Left ventricle myocardium inferior (tissue), 1 donor: ENCODE measurements at regions not wholly inside any gene's neighbourhood (a gene's known extent, or its start where the extent isn't known, plus 50 kb on each side); places are given as distances from the start of the nearest gene placed in this dataset.

ENCODE experiments used
- DNase-seq: peaks from one replicate; pipeline ENCODE4 v3.0.0-alpha.2; 2020
- H3K27ac ChIP-seq: fragments of 200-600 bp; replicated peaks from 2 replicates; pipeline ENCODE4 v1.8.0; 2021
- H3K27me3 ChIP-seq: fragments of 200-600 bp; 2 replicates; pipeline ENCODE4 v1.8.0; 2021; ENCODE audit warnings: low read depth
- H3K36me3 ChIP-seq: fragments of 200-600 bp; 2 replicates; pipeline ENCODE4 v1.8.0; 2021
- H3K4me1 ChIP-seq: fragments of 200-600 bp; 2 replicates; pipeline ENCODE4 v1.8.0; 2021
- H3K4me3 ChIP-seq: fragments of 200-600 bp; 2 replicates; pipeline ENCODE4 v1.8.0; 2021; ENCODE audit warnings: mild to moderate bottlenecking, moderate library complexity
- H3K9me3 ChIP-seq: fragments of 200-600 bp; replicated peaks from 2 replicates; pipeline ENCODE4 v1.8.0; 2021
- CTCF ChIP-seq: fragments of 200-600 bp; IDR thresholded peaks from 2 replicates; pipeline ENCODE4 v1.8.0; 2021; ENCODE audit warnings: antibody characterized with exemption, mild to moderate bottlenecking, borderline replicate concordance
- intact Hi-C: fragments of 100-400 bp; cut with micrococcal nuclease; formaldehyde crosslinking; loops from one replicate; pipeline ENCODE4 v1.11.0; 2022
- donor health status: DM: no; HTN: yes; CAD: no; lungs with severe emphysema.

DNA sequence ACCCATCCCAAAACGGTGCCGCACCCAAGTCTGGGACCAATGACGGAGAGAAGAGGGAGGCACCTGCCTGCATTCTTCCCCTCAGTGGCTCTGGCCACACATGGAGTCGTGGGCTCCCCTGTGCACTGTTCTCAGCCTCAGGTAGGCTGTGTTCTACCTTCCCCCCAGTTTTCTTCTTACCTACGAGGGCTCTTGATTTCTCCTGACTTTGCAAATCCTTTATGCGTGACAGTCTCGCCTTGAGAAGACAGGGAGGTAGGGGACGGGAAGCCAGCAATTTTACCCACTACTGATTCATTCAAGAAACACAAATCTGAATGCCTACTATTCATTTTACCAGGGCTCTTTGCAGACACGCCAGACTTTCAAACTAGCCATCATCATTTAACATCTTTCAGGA, 261.3 kb upstream of the NSMCE3 start:
- H3K9me3 ChIP-seq = no peaks in the 10 kb centered on the region
- intact Hi-C loops = no loop called here
- no peak overlapping the region for H3K4me3 ChIP-seq
- no peak for DNase-seq
- H3K27ac ChIP-seq = no peak overlapping the region
- no peaks in the 10 kb centered on the region for H3K27me3 ChIP-seq
- no peak for TF ChIP-seq CTCF
- H3K36me3 ChIP-seq = no peaks in the 10 kb centered on the region
- H3K4me1 ChIP-seq = no peaks in the 10 kb centered on the region

DNA sequence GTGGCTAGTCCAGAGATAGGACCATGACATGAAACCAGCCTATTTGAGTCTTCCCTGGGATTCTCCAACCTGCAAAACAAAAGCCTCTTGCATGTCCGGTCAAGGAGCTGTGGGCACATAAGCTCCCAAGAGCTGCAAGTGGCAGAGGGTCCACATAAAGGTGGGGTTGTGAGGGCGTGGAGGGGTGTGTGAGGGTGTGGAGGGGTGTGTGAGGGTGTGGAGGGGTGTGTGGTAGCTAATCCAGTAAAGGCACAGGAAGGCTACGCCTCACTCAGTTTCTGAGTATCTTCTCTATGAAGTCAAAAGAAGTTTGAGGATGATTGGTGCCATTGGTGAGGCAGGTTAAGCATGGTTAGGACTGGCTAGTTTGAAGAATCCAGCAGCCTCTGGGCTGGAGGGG, 259.4 kb upstream of the NSMCE3 start:
- H3K36me3 ChIP-seq = no peaks in the 10 kb centered on the region
- no peaks in the 10 kb centered on the region for H3K4me1 ChIP-seq
- H3K9me3 ChIP-seq = no peaks in the 10 kb centered on the region
- no peak for TF ChIP-seq CTCF
- DNase-seq = no peak
- H3K27ac ChIP-seq = no peak overlapping the region
- H3K27me3 ChIP-seq = no peaks in the 10 kb centered on the region
- intact Hi-C loops = no loop called here
- no peak overlapping the region for H3K4me3 ChIP-seq

DNA sequence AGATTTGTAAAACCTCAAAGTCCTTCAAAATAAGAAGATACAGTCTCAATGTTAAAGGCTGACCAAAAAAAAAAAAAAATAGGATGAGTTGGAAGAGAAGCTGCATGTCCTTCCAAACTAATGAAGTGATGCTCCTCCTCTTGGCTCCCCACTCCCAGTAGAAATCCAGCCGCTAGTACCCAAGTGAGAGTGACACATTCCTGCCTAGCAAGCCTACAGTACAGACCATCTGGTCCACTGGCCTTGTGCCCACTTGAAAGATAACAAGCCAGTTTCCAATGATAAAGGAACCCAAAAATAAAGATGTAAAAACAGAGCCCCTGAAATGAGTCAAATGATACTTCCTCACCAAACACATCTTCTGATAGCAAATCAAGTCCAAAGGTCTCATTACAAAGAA, 258.7 kb upstream of the NSMCE3 start:
- Histone ChIP-seq H3K4me1 (no peaks in the 10 kb centered on the region), H3K36me3 (no peaks in the 10 kb centered on the region), H3K27ac (no peak overlapping the region), H3K27me3 (no peaks in the 10 kb centered on the region), H3K4me3 (no peak overlapping the region), H3K9me3 (no peaks in the 10 kb centered on the region)
- intact Hi-C loops = no loop called here
- TF ChIP-seq CTCF = no peak
- no peak for DNase-seq

DNA sequence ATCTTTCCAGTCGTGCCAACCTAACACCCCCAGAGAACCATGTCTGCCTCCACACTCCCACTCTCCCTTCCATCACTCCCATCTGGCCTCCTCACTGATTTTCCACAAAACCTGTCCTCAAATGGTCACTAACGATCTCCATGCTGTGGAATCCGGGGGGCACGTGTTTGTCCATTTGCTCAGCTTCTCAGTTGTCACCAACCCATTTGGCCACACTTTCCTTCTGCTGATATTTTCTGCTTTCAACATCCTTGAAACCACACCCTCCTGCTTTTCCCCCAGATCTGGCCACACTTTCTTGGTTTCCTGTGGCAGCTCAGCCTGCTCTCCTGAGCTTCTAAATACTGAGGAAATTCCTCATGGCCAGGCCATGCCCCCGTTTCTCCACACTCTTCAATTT, 257.2 kb upstream of the NSMCE3 start:
- no peak for DNase-seq
- no peak overlapping the region for H3K4me3 ChIP-seq
- no peak overlapping the region for H3K27ac ChIP-seq
- no peaks in the 10 kb centered on the region for H3K36me3 ChIP-seq
- no peaks in the 10 kb centered on the region for H3K9me3 ChIP-seq
- TF ChIP-seq CTCF = no peak
- intact Hi-C loops = no loop called here
- H3K4me1 ChIP-seq = no peaks in the 10 kb centered on the region
- no peaks in the 10 kb centered on the region for H3K27me3 ChIP-seq

GRCh38 chr15:29522373-29523276, 253.0 kb upstream of the NSMCE3 start:
- Histone ChIP-seq H3K36me3 (no peaks in the 10 kb centered on the region), H3K9me3 (peaks cover 10% of the 10 kb centered on the region), H3K27ac (no peak overlapping the region), H3K4me3 (no peak overlapping the region), H3K27me3 (no peaks in the 10 kb centered on the region), H3K4me1 (no peaks in the 10 kb centered on the region)
- intact Hi-C loops = no loop called here
- TF ChIP-seq CTCF = no peak
- DNase-seq = no peak
